ENCODE measurements at regions not wholly inside any gene's neighbourhood (a gene's known extent, or its start where the extent isn't known, plus 50 kb on each side); places are given as distances from the start of the nearest gene placed in this dataset.

DNA sequence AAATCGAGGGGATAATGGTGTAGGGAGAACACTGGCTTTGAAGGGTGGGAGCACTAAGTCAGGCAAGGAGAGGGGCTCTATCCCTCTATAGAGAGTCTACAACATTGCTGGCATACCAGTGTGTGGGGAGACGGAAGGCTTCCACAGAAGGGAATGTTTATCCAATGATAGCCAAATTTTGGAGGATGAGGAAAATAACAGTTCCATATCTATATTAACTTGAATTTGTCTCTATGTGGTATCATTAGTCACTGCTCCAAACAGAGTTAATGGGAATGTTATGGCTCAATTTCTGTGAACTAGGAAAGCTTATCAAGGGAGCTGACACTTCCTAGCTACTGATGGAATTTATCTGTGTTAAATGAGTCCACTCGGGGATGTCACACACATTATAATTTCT lies 208.9 kb upstream of the PHACTR1 start:
- TF ChIP-seq POLR2A (IDR thresholded peaks at IDR 0.05; ENCODE audit: control extremely low read depth in 1 of 2, low read depth in 2 of 2, low read length in 2 of 2) (no peak), BRCA1 (IDR thresholded peaks at IDR 0.05; ENCODE audit: low read depth, low read length) (no peak), MAFK (IDR thresholded peaks at IDR 0.05; ENCODE audit: low read depth, low read length) (no peak), POU5F1 (IDR thresholded peaks at IDR 0.05; ENCODE audit: low read depth, low read length) (no peak), EZH2 (IDR thresholded peaks at IDR 0.05; ENCODE audit: low read depth, low read length, severe bottlenecking) (no peak)
- TF ChIP-seq, protein P1, sequence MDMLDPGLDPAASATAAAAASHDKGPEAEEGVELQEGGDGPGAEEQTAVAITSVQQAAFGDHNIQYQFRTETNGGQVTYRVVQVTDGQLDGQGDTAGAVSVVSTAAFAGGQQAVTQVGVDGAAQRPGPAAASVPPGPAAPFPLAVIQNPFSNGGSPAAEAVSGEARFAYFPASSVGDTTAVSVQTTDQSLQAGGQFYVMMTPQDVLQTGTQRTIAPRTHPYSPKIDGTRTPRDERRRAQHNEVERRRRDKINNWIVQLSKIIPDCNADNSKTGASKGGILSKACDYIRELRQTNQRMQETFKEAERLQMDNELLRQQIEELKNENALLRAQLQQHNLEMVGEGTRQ (IDR thresholded peaks at IDR 0.05; ENCODE audit: low read length) = no peak

All from H1 (cell line).